CD14-positive monocyte (primary cell): ENCODE measurements at regions not wholly inside any gene's neighbourhood (a gene's known extent, or its start where the extent isn't known, plus 50 kb on each side); places are given as distances from the start of the nearest gene placed in this dataset.
"Not testable (repeated sequence)": the region's sequence is repeated elsewhere in the genome, so short reads cannot be mapped to it uniquely, and the experiment has no call there.

Experiments
- DNase-seq, 3 donors: peaks; one replicate each; pipeline ENCODE4 v3.0.0-alpha.2; 2011 to 2022
- H2AFZ ChIP-seq: 2 replicates; pipeline ENCODE4 v1.6.0; 2012; ENCODE audit warnings: mild to moderate bottlenecking, low read depth, low read length, inconsistent platforms; ENCODE audit not compliant: insufficient read depth, poor library complexity, severe bottlenecking
- H3K27ac ChIP-seq, 2 donors: 1 replicate in 1 of 2; 2 replicates in 1 of 2; pipeline ENCODE4 v1.5.1; 2012 to 2013; ENCODE audit warnings: low read length in 2 of 2, control low read depth in 1 of 2, inconsistent platforms in 1 of 2, low read depth in 1 of 2, mild to moderate bottlenecking in 1 of 2
- H3K27me3 ChIP-seq, 2 donors: one replicate each; pipeline versions ENCODE4 v1.6.0 to v1.6.1; 2011 to 2013; ENCODE audit warnings: low read length in 2 of 2; ENCODE audit not compliant: control insufficient read depth in 2 of 2, insufficient read depth in 2 of 2
- H3K36me3 ChIP-seq, 2 donors: replicated peaks in 1 of 2; 1 replicate in 1 of 2; 2 replicates in 1 of 2; pipeline versions ENCODE4 v1.5.1 to v1.6.1; 2012 to 2013; ENCODE audit warnings: low read length in 2 of 2, control low read depth in 1 of 2, inconsistent platforms in 1 of 2, mild to moderate bottlenecking in 1 of 2; ENCODE audit not compliant: insufficient read depth in 2 of 2, control insufficient read depth in 1 of 2
- H3K4me1 ChIP-seq, 2 donors: 1 replicate in 1 of 2; 2 replicates in 1 of 2; pipeline versions ENCODE4 v1.5.1 to v1.6.1; 2012 to 2013; ENCODE audit warnings: low read length in 2 of 2, control low read depth in 1 of 2, inconsistent platforms in 1 of 2, mild to moderate bottlenecking in 1 of 2, moderate library complexity in 1 of 2; ENCODE audit not compliant: insufficient read depth in 2 of 2, control insufficient read depth in 1 of 2
- H3K4me2 ChIP-seq: replicated peaks from 2 replicates; pipeline ENCODE3; 2012; ENCODE audit warnings: low read length, moderate library complexity, mild to moderate bottlenecking; ENCODE audit not compliant: poor library complexity, severe bottlenecking; ENCODE audit errors: extremely low read depth
- H3K4me3 ChIP-seq, 3 experiments: fragments of 200-600 bp in 1 of 3; sonication (generic) in 1 of 3; replicated peaks in 1 of 3; 1 replicate in 2 of 3; 2 replicates in 1 of 3; pipeline ENCODE4 v1.5.1; 2011 to 2013; ENCODE audit warnings: low read length in 3 of 3, mild to moderate bottlenecking in 3 of 3, control low read depth in 2 of 3, low read depth in 2 of 3, inconsistent platforms in 1 of 3, moderate library complexity in 1 of 3
- H3K79me2 ChIP-seq: 2 replicates; pipeline ENCODE4 v1.6.0; 2012; ENCODE audit warnings: mild to moderate bottlenecking, control low read depth, inconsistent platforms, low read length, moderate library complexity; ENCODE audit not compliant: insufficient read depth
- H3K9ac ChIP-seq: 2 replicates; pipeline ENCODE4 v1.6.0; 2017; ENCODE audit warnings: low read length, mild to moderate bottlenecking; ENCODE audit not compliant: insufficient read depth, poor library complexity, severe bottlenecking
- H3K9me3 ChIP-seq, 2 donors: replicated peaks in 1 of 2; 1 replicate in 1 of 2; 2 replicates in 1 of 2; pipeline versions ENCODE4 v1.5.1 to v1.6.1; 2012 to 2013; ENCODE audit warnings: low read length in 2 of 2, control low read depth in 1 of 2; ENCODE audit not compliant: control insufficient read depth in 1 of 2, insufficient read depth in 1 of 2
- H4K20me1 ChIP-seq: 2 replicates; pipeline ENCODE4 v1.6.0; 2012; ENCODE audit warnings: mild to moderate bottlenecking, low read length, control low read depth, moderate library complexity; ENCODE audit not compliant: insufficient read depth
- H3K27ac Mint-ChIP-seq, 7 donors: one replicate each; pipeline ENCODE4 v1.8.0; 2020; ENCODE audit warnings: mild to moderate bottlenecking in 7 of 7, mixed read lengths in 7 of 7, moderate library complexity in 6 of 7, inconsistent platforms in 2 of 7
- H3K27me3 Mint-ChIP-seq, 3 donors: one replicate each; pipeline ENCODE4 v1.8.0; 2021 to 2022; ENCODE audit warnings: low read depth in 3 of 3, mild to moderate bottlenecking in 3 of 3, mixed read lengths in 3 of 3, moderate library complexity in 3 of 3, inconsistent platforms in 1 of 3
- H3K36me3 Mint-ChIP-seq, 2 donors: one replicate each; pipeline ENCODE4 v1.8.0; 2020; ENCODE audit warnings: mixed read lengths in 2 of 2, inconsistent platforms in 1 of 2, mild to moderate bottlenecking in 1 of 2
- H3K4me1 Mint-ChIP-seq: one replicate; pipeline ENCODE4 v1.8.0; 2020; ENCODE audit warnings: mild to moderate bottlenecking, mixed read lengths
- H3K4me3 Mint-ChIP-seq, 2 donors: one replicate each; pipeline ENCODE4 v1.8.0; 2020; ENCODE audit warnings: mild to moderate bottlenecking in 2 of 2, mixed read lengths in 2 of 2, moderate library complexity in 1 of 2
- H3K9me3 Mint-ChIP-seq, 7 donors: one replicate each; pipeline ENCODE4 v1.8.0; 2020 to 2022; ENCODE audit warnings: mixed read lengths in 7 of 7, mild to moderate bottlenecking in 6 of 7, moderate library complexity in 6 of 7, inconsistent platforms in 2 of 7
- CTCF ChIP-seq: fragments of 200-600 bp; IDR thresholded peaks from one replicate; pipeline ENCODE4 v1.8.0; 2022; ENCODE audit warnings: antibody characterized with exemption, mild to moderate bottlenecking
- WGBS: methylation state at CpG from one replicate; pipeline ENCODE4 v1.1.5; 2013; ENCODE audit warnings: missing lambda C conversion rate; ENCODE audit not compliant: insufficient coverage; 5-methylcytosine and 5-hydroxymethylcytosine counted together
- intact Hi-C, 2 donors: fragments of 100-400 bp; cut with micrococcal nuclease; formaldehyde crosslinking; loops; one replicate each; pipeline versions ENCODE4 v1.15.0 to v1.15.1; 2023

DNA sequence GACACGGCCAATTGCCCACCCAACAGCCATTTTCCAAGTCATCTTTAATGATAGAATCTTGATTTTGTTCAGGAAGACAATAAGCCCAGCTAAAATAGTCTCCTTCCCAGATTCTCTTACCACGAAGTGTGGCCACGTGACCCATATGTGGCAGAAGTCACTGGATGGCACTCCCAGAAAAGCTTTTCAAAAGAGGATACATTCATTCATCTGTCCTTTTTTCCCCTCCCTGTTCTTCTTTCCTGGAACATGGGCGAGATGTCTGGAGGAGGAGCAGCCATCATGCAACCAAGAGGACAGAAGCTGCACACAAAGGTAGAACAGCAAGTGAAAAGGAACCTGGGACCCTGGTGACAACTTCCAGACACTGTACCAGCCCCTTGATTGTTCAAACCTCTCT is 174.7 kb downstream of the UACA start:
- intact Hi-C loops: no loop called here
- Histone ChIP-seq H3K4me1 (no peaks in the 10 kb centered on the region), H3K79me2 (no peaks in the 10 kb centered on the region), H4K20me1 (no peaks in the 10 kb centered on the region), H3K36me3 (no peaks in the 10 kb centered on the region), H3K4me3 (no peak overlapping the region), H3K9ac (no peak overlapping the region), H3K27ac (no peak overlapping the region), H3K9me3 (peaks cover 6 to 11% of the 10 kb centered on the region in 2 donors), H3K4me2 (no peak overlapping the region), H3K27me3 (peaks cover 0 to 10% of the 10 kb centered on the region in 2 donors), H2AFZ (no peak overlapping the region)
- Mint-ChIP-seq H3K27ac (no peak overlapping the region), H3K4me1 (peaks cover 20% of the 10 kb centered on the region), H3K9me3 (peaks cover 9 to 29% (median 19%) of the 10 kb centered on the region in 7 donors), H3K4me3 (no peak overlapping the region), H3K27me3 (peaks cover 20 to 22% (median 21%) of the 10 kb centered on the region in 3 donors), H3K36me3 (no peaks in the 10 kb centered on the region)
- no peak for DNase-seq
- TF ChIP-seq CTCF: no peak
- 100% methylated on average over 1 of the region's 4 CpGs for WGBS

DNA sequence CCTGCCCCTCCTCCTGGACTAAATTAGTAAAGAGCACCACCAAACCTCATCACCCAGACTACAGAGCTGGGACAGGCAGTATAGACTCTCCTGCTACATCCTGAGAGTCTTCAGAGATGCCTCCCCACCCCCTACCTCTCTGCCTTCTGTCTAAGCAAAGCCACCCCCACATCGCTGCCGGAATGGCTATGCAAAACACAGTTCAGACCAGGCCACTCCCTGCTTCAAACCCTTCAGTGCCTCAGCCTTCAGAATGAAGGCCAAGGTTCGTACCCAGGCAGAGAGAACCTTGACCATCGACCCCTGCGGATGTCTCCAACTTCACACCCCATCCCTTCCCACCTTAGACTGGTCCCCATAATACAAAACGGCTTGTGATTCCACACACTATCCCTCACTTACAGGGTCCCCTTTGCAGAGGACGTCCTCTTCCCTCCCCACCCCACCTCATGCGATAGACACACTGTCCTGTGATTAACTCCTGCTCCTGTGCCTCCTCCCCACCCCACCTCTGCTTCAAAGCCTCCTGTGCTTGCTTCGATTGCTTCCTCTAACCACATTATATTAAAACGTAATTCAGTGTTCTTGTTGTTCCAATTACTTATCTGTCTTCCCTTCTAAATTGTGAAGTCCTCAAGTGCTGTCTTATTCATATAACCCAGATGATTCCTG is 175.3 kb downstream of the UACA start:
- H3K27ac ChIP-seq: no peak overlapping the region
- no peaks in the 10 kb centered on the region for H4K20me1 ChIP-seq
- H3K4me3 ChIP-seq: no peak overlapping the region
- no peak overlapping the region for H3K4me2 ChIP-seq
- peaks cover 7 to 29% (median 16%) of the 10 kb centered on the region in 7 donors for H3K9me3 Mint-ChIP-seq
- H3K27ac Mint-ChIP-seq: peak overlapping the region in 1 of 7 donors; percentile 11
- WGBS: 86% methylated on average over 9 of the region's 10 CpGs
- no peak overlapping the region for H2AFZ ChIP-seq
- no peaks in the 10 kb centered on the region for H3K36me3 Mint-ChIP-seq
- peaks cover 0 to 10% of the 10 kb centered on the region in 2 donors for H3K27me3 ChIP-seq
- H3K4me1 Mint-ChIP-seq: peaks cover 20% of the 10 kb centered on the region
- H3K4me1 ChIP-seq: no peaks in the 10 kb centered on the region
- H3K79me2 ChIP-seq: no peaks in the 10 kb centered on the region
- no peak overlapping the region for H3K4me3 Mint-ChIP-seq
- no peak for DNase-seq
- no peak for TF ChIP-seq CTCF
- peaks cover 21 to 22% (median 22%) of the 10 kb centered on the region in 3 donors for H3K27me3 Mint-ChIP-seq
- no peak overlapping the region for H3K9ac ChIP-seq
- intact Hi-C loops: no loop called here
- H3K9me3 ChIP-seq: peaks cover 6 to 8% of the 10 kb centered on the region in 2 donors
- no peaks in the 10 kb centered on the region for H3K36me3 ChIP-seq

- H3K27ac ChIP-seq, H3K27ac Mint-ChIP-seq, H3K36me3 ChIP-seq, H3K9me3 ChIP-seq, H3K4me3 Mint-ChIP-seq, DNase-seq, H4K20me1 ChIP-seq, H3K79me2 ChIP-seq, H2AFZ ChIP-seq, H3K27me3 ChIP-seq, H3K4me3 ChIP-seq, H3K4me2 ChIP-seq, H3K4me1 ChIP-seq, intact Hi-C loops, H3K36me3 Mint-ChIP-seq, H3K9ac ChIP-seq: not testable (repeated sequence)
- peaks cover 5 to 24% (median 13%) of the 10 kb centered on the region in 7 donors for H3K9me3 Mint-ChIP-seq
- H3K4me1 Mint-ChIP-seq: peaks cover 20% of the 10 kb centered on the region
- H3K27me3 Mint-ChIP-seq: peaks cover 21 to 22% (median 22%) of the 10 kb centered on the region in 3 donors
- 98% methylated on average over 24 of the region's 40 CpGs for WGBS
These were observed 176.2 kb downstream of the UACA start for GRCh38 chr15:70587012-70587634.
